ENCODE measurements at regions not wholly inside any gene's neighbourhood (a gene's known extent, or its start where the extent isn't known, plus 50 kb on each side); places are given as distances from the start of the nearest gene placed in this dataset.

DNA sequence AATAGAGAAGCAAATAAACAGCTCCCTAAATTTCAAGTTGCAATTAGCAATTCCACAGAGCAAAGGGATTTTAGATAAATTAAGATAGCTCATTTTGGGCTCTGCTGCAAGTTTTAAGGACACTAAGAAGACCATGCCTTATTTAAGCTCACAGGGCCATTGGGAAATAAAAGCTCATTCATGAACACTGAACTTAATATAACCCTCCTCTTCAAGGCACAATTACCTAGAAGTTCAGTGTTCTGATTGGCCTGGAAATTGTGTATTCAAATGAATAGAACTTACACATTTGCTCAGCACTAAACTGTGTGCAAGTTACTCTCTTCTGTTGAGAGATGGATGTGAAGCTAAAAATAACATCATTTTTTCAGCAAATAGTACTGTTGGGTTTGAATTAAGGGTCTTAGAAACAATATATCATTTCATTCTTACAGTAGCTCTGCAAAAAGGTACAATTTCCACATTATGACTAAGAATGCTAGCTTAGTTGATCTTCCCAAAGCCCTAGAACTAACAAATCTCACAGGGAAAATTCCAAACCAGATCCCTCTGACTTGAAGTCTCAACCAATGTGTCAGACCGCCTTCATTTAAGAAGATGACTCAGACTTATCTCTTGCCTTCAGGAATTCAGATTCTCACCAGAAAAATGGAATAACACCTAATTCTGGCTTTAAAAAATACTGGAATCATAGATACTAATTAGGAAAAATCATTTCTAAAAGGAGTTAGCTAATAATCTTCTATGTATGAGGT, 87.4 kb upstream of the LRRC55 start:
- ATAC-seq, result no peak
- Mint-ChIP-seq H3K4me3 (no peak overlapping the region), H3K4me1 (no peaks in the 10 kb centered on the region), H3K27me3 (peaks cover 12% of the 10 kb centered on the region), H3K9me3 (peaks cover 0 to 6% of the 10 kb centered on the region in 2 donors), H3K27ac (no peak overlapping the region)
- no peak for DNase-seq

DNA sequence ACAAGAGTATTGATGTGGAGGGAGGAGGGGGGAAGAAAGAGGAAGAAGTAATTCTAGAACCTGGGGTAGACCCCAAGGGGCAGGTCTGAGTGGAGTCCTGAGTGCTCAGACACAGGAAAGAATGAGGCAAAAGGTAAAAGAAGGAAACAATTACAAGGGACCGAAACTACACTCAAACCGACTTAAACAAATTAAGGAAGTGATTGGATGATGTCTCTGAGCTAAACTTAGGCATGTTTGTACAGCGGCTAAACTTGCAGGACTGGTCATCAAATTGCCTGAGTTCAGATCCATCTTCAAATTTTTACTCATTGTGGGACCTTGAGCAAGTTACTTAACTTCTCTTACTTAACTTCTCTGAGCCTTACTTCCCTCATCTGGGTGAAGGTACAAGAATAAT, 86.3 kb upstream of the LRRC55 start:
- no peak for ATAC-seq
- Mint-ChIP-seq H3K27ac (no peak overlapping the region), H3K27me3 (peaks cover 12% of the 10 kb centered on the region), H3K9me3 (peaks cover 0 to 6% of the 10 kb centered on the region in 2 donors), H3K4me3 (no peak overlapping the region), H3K4me1 (no peaks in the 10 kb centered on the region)
- DNase-seq, result no peak

DNA sequence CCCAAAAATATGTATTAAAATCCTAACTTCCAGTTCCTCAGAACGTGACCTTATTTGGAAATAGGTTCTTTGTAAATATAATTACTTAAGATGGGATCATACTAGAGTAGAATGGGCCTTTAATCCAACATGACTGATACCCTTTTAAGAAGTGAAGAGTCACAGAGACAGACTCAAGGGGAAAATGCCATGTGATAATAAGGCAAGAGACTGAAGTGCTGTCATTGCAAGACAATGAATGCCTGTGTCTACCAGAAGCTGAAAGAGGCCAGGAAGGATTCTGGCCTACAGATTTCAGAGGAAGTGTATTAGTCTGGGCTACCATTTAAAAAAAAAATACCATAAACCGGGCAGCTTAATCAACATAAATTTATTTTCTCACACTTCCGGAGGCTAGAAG, 85.9 kb upstream of the LRRC55 start:
- no peaks in the 10 kb centered on the region for H3K4me1 Mint-ChIP-seq
- peaks cover 12% of the 10 kb centered on the region for H3K27me3 Mint-ChIP-seq
- ATAC-seq (no peak), DNase-seq (no peak)
- peaks cover 0 to 6% of the 10 kb centered on the region in 2 donors for H3K9me3 Mint-ChIP-seq
- H3K4me3 Mint-ChIP-seq, result no peak overlapping the region
- no peak overlapping the region for H3K27ac Mint-ChIP-seq

DNA sequence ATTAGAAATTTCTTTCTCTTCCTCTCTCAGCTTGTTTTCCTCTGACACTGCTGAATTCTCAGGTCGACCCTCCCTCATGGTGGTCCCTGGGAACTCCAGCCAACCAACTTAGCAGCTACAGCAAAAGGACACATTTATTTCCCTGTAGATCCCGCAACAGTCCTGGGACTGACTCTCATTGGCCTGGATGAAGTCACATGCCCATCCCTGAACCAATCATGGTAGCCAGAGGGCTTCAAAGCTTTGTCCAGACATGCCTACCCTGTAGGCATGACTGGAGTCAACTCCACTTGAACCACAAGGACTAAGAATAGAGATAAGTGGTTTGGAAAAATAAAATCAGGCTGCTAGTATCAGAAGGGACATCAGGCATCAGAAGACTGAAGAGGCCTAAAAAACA, 84.6 kb upstream of the LRRC55 start:
- Mint-ChIP-seq H3K4me1 (no peaks in the 10 kb centered on the region), H3K9me3 (peaks cover 0 to 6% of the 10 kb centered on the region in 2 donors), H3K27me3 (peaks cover 12% of the 10 kb centered on the region), H3K27ac (no peak overlapping the region), H3K4me3 (no peak overlapping the region)
- ATAC-seq (no peak), DNase-seq (no peak)

DNA sequence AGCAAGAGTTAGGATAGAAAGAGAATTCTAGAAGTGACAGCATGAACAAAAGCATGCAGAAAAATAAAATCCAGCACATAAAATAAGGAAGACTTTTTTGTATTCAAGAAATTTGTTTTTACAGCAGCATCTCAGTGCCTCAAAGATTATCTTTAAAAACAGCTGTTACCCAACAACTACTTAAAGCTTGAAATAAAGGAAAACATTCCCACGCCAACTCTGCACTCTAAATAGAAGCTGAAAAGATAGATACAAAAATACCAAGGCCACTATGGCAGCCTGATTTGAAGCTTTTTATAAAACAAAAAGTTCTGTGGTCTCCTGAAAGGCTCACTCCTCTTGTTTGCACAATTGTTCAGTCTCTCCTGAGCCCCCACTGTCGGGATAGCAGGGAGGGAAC, 83.6 kb upstream of the LRRC55 start:
- peaks cover 0 to 6% of the 10 kb centered on the region in 2 donors for H3K9me3 Mint-ChIP-seq
- no peak overlapping the region for H3K27ac Mint-ChIP-seq
- H3K27me3 Mint-ChIP-seq, result peaks cover 12% of the 10 kb centered on the region
- no peak overlapping the region for H3K4me3 Mint-ChIP-seq
- DNase-seq (no peak), ATAC-seq (no peak)
- H3K4me1 Mint-ChIP-seq, result no peaks in the 10 kb centered on the region

GRCh38 chr11:57100638-57101331, 81.0 kb upstream of the LRRC55 start:
- H3K4me3 Mint-ChIP-seq, result no peak overlapping the region
- no peaks in the 10 kb centered on the region for H3K4me1 Mint-ChIP-seq
- H3K27ac Mint-ChIP-seq, result no peak overlapping the region
- no peak for DNase-seq
- peaks cover 6% of the 10 kb centered on the region for H3K27me3 Mint-ChIP-seq
- H3K9me3 Mint-ChIP-seq, result peaks cover 0 to 6% of the 10 kb centered on the region in 2 donors
- ATAC-seq, result no peak

DNA sequence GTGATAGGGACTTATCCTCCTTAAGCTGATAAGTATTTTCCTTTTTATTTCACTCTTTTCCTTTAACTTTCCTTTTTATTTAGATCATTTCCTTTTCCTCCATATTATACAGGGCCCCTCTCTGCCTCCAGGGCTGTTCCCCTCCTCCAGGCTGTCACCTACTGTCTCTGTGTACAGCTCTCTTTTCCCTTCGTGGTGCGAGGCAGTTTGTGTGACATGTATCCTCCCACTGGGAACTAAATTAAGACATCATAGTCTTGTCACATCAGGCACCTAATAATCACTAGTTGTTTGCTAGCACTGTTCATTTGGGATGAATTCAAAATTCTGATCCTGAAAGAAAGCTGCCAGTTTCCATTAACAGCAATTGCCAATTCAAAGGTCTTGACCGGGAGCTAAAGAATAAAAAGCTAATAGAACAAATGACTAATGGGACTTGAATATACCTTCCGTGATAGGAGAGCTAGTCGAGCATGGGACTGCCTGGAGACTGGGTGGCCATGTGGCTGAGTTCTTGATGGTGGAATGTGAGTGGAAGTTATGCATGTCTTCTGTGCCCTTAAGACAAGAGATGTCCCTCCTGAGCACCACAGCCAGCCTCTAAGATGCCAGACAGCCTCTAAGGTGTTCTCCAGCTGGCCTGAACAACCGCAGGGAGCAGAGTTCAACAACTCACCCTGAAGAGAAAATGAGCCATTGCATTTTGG, 77.7 kb upstream of the LRRC55 start:
- Mint-ChIP-seq H3K4me3 (no peak overlapping the region), H3K4me1 (no peaks in the 10 kb centered on the region), H3K9me3 (peaks cover 0 to 13% of the 10 kb centered on the region in 2 donors), H3K27me3 (no peaks in the 10 kb centered on the region), H3K27ac (no peak overlapping the region)
- ATAC-seq (no peak), DNase-seq (no peak)

GRCh38 chr11:57109331-57109730, 72.4 kb upstream of the LRRC55 start:
- H3K27me3 Mint-ChIP-seq, result no peaks in the 10 kb centered on the region
- DNase-seq (no peak), ATAC-seq (no peak)
- no peaks in the 10 kb centered on the region for H3K4me1 Mint-ChIP-seq
- peaks cover 0 to 13% of the 10 kb centered on the region in 2 donors for H3K9me3 Mint-ChIP-seq
- H3K4me3 Mint-ChIP-seq, result no peak overlapping the region
- no peak overlapping the region for H3K27ac Mint-ChIP-seq

GRCh38 chr11:57111619-57112018, 70.1 kb upstream of the LRRC55 start:
- Mint-ChIP-seq H3K27me3 (no peaks in the 10 kb centered on the region), H3K27ac (no peak overlapping the region), H3K4me3 (no peak overlapping the region), H3K4me1 (no peaks in the 10 kb centered on the region), H3K9me3 (peaks cover 0 to 5% of the 10 kb centered on the region in 2 donors)
- ATAC-seq, result no peak
- DNase-seq, result no peak

DNA sequence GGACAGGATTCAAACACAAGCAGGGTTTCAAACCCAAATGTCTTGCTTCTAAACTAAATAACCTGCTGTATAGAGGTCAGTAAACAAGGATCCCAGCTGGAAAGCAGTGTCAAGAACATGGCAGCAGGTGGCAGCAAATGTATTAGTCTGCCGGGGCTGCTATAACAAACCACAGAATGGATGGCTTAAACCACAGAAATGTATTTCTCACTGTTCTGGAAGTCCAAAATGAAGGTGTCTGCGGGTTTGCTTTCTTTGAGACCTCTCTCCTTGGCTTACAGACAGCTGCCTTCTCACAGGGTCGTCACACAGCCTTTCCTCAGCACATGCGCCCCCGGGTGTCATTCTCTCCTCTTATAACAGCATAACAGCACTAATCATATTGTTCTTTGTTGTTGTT, 65.1 kb upstream of the LRRC55 start:
- H3K4me3 Mint-ChIP-seq, result no peak overlapping the region
- no peaks in the 10 kb centered on the region for H3K9me3 Mint-ChIP-seq
- DNase-seq (peak; percentile 3 to 17), ATAC-seq (peak; percentile 54)
- peaks cover 9% of the 10 kb centered on the region for H3K27me3 Mint-ChIP-seq
- no peak overlapping the region for H3K27ac Mint-ChIP-seq
- H3K4me1 Mint-ChIP-seq, result no peaks in the 10 kb centered on the region

- Mint-ChIP-seq H3K27ac (no peak overlapping the region), H3K4me1 (no peaks in the 10 kb centered on the region), H3K9me3 (no peaks in the 10 kb centered on the region), H3K27me3 (peaks cover 27% of the 10 kb centered on the region), H3K4me3 (no peak overlapping the region)
- no peak for ATAC-seq
- DNase-seq, result no peak
Measured at GRCh38 chr11:57120192-57120965, 61.4 kb upstream of the LRRC55 start.

GRCh38 chr11:57121996-57122395, 59.8 kb upstream of the LRRC55 start:
- Mint-ChIP-seq H3K4me3 (no peak overlapping the region), H3K27me3 (peaks cover 42% of the 10 kb centered on the region), H3K27ac (no peak overlapping the region), H3K4me1 (no peaks in the 10 kb centered on the region), H3K9me3 (no peaks in the 10 kb centered on the region)
- ATAC-seq (no peak), DNase-seq (no peak)

- DNase-seq, result no peak
- no peaks in the 10 kb centered on the region for H3K9me3 Mint-ChIP-seq
- no peaks in the 10 kb centered on the region for H3K4me1 Mint-ChIP-seq
- H3K27me3 Mint-ChIP-seq, result peaks cover 43% of the 10 kb centered on the region
- H3K4me3 Mint-ChIP-seq, result no peak overlapping the region
- ATAC-seq, result no peak
- no peak overlapping the region for H3K27ac Mint-ChIP-seq
Measured at GRCh38 chr11:57123590-57123989, 58.2 kb upstream of the LRRC55 start.

GRCh38 chr11:57124505-57124904, 57.2 kb upstream of the LRRC55 start:
- no peak for DNase-seq
- no peaks in the 10 kb centered on the region for H3K4me1 Mint-ChIP-seq
- no peak for ATAC-seq
- no peaks in the 10 kb centered on the region for H3K9me3 Mint-ChIP-seq
- peaks cover 45% of the 10 kb centered on the region for H3K27me3 Mint-ChIP-seq
- no peak overlapping the region for H3K4me3 Mint-ChIP-seq
- no peak overlapping the region for H3K27ac Mint-ChIP-seq

DNA sequence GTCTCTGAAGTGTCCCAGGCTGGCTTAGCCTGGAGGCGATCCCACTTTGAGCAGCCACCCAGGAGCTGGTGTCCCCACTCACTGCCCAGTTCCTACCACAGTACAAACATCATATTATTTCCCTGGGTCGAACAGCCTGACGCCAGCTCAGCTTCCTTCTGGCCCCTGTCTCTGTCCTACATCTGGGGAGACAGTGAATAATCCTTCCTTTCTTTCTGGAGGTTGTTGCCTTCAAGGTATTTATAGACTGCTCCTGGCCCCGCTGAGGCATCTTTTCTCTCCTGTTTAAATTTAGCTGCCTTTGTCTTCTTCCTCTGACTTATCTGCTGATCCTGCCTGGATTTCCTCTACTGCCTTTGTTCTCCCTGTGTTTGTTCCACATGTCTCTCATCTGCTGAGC, 56.8 kb upstream of the LRRC55 start:
- Mint-ChIP-seq H3K9me3 (no peaks in the 10 kb centered on the region), H3K4me1 (no peaks in the 10 kb centered on the region), H3K4me3 (no peak overlapping the region), H3K27ac (no peak overlapping the region), H3K27me3 (peaks cover 50% of the 10 kb centered on the region)
- DNase-seq (no peak), ATAC-seq (no peak)
